GM18517 (cell line): ENCODE measurements at regions not wholly inside any gene's neighbourhood (a gene's known extent, or its start where the extent isn't known, plus 50 kb on each side); places are given as distances from the start of the nearest gene placed in this dataset.

ENCODE experiments used
- ATAC-seq: cut with Tn5 transposase; IDR thresholded peaks from one replicate; pipeline ENCODE4 v1.9.1; 2021; ENCODE audit warnings: mild to moderate bottlenecking, moderate library complexity; ENCODE audit not compliant: unreplicated experiment

DNA sequence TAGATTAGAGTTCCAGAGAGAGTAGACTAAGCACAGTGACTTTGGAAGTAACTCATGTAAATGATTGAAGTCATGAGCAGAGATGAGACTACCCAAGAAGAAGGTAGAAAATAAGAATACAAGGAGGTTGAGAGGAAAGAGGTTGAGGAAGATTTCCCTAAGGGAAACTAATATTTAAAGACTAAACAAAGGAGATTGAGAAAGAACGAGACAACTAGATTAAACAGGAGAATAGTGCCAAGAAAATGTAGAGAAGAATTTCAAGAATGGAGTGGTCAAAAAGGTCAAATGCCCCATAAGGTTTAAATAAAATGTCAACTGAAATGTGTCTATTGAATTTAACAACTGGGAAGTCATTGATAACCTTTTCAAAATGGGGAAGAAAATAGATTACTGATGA lies 59.0 kb downstream of the RPS29 start:
- no peak for ATAC-seq

DNA sequence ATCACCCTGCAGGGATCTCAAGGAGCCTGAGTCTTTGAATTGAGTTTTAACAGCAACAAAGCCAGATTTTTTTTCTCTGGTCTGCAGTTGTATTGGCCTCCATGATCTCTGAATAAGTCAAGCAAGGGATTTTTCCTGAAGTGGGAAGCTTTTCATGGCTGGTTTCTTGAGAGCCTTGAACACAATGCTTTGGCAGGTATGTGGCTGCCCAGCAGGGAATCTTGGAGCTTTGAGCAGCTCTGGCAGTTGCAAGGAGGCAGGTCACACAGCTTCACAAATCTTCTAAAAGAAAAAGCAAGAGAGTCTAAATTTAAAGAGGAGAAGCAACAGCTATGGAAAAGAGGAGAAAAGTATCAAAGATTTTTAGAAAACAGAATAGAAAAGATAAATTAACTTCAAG lies 60.1 kb downstream of the RPS29 start:
- ATAC-seq: no peak

DNA sequence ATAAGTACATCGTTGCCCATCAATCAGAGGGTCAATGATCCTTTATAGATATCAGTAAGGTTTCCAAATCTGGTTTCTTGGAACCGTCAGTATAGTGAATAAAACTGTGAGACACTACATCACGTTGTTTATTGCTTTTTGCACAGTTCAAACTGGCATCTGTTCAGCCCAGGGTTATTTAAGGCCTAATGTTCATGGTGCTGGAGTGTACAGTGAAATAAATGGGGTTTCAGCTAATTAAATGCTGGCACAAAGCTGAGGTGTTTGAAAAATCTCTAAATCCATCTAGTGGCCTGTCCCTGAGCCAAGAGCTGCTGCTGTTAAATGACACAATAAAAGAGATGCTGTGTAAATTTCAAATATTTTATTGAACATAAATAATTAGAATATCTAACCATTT lies 69.9 kb downstream of the RPS29 start:
- ATAC-seq: no peak

DNA sequence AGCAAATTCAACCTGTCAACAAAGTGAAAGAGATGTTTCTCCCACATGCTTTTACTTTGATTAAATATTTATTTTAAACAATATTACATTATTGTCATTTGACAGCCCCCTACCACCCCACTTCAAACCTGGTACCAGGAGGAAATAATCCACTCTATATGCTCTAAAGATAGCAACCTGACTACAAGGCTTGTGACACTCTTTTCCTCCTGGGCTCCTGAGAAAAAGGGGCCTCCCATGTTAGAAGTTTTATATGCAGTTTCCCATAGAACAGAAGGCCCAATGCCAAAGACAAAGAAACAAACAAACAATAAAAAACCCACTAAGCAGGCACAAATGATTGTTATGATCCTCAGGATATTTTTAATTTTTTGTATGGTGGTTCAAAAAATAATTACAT lies 73.6 kb downstream of the RPS29 start:
- no peak for ATAC-seq

DNA sequence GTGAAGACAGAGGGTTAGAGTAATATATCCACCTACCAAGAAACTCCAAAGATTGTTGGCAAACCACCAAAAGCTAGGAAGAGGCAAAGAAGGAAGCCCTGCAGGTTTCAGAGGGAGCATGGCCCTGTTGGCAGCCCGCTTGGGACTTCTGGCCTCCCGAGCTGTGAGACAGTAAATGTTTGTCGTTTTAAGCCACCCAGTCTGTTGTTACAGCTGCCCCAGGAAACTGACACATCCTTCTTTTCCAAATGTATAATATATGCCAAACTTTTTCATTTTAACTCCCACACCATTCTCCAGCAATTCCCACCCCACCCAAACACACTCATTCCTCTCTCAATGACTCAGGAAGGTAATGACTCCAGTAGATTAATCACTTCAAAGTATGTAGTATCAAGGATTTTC lies 74.0 kb downstream of the RPS29 start:
- ATAC-seq: no peak

DNA sequence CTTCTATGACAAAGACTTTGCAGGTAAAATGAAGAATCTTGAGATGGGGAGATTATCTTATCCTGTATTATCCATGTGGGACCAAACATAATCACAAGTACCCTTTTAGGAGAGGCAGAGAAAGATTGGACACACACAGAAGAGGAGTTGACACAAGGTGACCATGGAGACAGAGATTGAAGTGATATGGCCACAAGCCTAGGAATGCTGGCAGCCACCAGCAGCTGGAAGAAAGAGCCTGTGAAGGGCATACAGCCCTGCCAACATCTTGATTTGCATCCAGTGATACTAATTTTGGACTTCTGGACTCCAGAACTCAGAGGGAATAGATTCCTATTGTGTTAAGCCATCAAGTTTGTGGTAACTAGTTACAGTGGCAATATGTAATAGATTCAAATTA lies 78.1 kb downstream of the RPS29 start:
- ATAC-seq: no peak

DNA sequence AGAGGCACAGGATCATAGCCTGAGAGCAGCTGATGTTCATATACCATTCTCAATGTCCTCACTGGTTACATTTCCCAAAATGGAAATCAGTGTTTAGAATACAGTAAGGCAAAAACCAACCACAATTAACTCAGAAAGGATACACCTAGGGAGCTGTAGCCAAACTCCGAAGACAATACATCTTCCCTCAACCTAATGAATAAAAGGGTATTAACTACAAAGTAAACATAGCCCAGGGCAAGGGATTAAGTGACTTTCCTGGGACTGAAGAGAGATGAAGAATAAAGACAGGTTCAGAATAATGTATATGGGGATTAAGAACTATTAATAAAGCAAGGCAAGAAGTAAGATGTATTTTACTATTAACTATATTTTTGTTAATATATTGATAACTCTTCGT lies 79.5 kb downstream of the RPS29 start:
- ATAC-seq: no peak

DNA sequence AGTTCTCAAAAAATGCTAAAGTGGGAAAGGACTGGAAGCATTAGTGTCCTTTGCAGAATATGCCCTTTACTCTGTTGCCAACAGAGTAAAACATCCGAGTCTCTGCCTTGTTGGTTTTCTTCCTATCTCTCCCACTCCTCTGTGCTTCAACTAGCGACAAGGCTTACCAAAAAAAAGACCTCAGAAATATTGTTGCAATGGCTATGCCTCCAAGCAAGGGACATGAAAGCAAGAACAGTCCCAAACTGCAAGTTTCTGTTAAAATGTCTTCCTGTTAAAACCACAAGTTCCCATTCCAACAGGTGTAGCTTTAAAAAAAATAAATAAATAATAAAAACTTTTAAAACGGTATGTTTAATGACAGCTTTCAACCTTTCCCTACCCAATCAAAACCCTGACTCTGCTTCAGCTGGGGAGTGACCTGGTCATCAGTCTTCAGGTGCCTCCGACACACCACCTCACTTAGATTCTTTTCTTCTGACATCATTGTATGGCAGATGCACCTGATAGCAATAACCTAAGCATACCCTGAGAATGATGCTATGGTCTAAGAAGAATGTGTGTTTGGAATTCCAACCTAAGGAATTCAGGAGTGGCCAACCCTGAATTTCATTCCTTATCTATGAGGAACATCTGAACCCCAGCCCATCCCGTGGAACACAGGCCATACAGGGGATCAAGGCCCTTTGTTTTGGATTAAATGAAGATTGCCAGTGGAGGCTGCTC lies 81.0 kb downstream of the RPS29 start:
- no peak for ATAC-seq

DNA sequence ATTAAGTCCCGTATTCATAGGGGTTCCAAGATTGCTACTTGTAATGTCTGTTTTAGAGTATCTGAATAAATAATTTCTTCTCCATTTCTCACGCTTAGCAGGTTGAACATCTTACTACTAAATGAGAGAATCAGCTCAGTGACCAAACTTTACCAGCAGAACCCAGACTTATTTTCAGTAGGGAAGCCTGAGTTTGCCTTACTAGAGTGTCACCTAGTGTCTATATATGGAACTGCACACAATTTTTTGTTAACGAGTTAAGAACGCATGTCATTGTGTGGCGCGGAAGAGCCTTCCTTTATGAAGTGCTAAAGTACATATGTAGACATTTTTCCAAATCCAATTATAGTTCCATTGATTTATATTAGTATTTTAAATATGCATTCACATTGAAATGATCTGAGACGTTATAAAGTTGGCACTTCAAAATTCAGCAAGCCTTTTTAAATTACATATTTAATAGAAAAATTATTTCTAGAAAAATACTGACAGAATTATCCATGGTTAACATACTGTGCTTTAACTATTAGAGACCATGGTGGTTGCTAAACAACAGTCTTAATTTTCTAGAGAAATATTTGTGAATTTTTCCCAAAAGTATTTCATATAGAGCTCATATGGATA lies 88.3 kb downstream of the RPS29 start:
- ATAC-seq: peak; percentile 73

DNA sequence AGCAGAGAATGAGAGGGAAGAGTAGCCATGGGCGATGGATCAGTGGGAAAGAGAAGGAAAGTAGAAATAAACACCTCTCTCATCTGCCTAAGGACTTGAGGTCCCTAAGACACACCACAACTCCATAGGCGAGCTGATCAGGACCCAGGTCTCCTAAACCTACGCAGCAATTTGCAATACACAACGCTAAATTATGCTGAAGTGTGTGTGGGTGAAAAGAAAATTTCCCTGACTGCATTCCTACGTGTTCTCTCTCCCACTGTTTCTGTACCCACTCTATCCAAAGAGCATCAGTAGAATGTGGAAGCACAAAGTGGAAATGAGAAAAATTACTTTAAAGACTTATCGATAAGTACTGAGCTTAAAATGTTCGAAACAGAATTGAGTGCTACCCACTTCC lies 88.9 kb downstream of the RPS29 start:
- no peak for ATAC-seq

DNA sequence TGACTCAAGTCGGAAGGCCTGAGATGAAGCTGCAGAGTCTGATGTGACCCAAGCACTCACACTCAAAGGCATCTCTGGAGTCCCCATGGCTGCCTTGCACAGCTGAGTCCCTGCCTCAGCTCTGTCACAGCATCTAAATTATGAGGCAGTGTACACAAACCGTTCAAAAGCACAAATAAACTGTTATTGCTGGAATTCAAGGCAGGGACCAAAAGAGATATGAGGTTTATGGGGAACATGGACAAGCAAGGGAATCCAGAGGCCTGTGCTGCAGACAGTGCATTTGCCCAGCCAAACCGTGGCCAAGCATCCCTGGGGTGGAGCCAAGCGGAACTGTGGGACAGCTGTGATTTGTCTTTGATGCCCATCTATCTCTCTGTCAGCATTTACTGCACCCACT lies 91.3 kb downstream of the RPS29 start:
- ATAC-seq: no peak

DNA sequence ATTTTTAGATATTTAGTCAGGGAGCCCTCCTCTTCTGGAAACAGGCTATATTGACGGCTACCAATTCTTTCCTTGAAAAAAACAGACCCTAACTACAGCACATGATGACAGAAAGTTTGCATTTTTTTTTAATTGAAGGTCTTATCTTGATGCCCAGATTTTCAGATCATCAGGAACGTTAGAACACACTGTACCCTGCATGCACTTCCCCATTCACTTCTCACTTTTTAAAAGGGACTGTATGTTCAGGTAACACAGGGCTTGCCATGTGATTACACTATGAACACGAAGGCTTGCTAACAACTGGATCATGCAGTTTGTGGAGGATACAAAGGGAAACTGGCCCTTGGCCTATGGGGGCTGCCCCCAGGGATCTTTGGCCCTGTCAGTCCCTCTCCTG lies 92.6 kb downstream of the RPS29 start:
- ATAC-seq: no peak

DNA sequence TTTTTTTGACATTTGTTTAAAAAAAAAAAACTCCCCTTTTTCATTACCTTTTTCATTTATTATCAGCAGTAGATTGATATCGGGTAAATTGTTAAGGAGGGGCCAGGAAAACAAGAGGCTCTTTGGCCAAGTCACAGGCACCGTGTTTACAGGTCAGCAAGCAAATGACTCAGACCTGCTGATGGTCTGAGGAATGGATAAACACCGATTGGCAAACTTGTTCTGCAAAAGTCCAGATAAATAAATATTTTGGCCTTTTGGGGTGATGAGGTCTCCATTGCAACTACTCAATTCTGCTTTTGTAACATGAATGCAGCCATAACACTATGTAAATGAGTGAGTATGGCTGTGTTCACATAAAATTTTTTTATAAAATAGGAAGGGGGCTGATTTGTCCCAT lies 94.0 kb downstream of the RPS29 start:
- no peak for ATAC-seq

DNA sequence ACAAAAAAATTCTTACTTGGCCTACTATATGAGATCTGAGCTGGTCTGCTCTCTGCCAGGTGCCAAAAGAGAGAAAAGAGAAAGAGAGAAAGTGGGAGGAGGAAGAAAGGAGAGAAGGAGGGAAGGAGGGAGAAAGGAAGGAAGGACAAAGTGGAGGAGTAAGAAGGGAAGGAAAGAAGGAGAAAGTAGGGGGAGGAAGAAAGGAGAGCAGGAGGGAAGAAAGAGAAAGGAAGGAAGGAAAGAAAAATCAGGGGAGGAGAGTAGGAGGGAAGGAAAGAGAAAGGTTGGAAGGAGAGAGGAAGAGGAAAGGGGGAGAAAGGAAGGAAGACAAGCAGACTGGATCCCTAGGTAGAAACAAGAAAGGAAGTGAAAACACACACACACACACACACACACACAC lies 96.8 kb downstream of the RPS29 start:
- ATAC-seq: no peak

DNA sequence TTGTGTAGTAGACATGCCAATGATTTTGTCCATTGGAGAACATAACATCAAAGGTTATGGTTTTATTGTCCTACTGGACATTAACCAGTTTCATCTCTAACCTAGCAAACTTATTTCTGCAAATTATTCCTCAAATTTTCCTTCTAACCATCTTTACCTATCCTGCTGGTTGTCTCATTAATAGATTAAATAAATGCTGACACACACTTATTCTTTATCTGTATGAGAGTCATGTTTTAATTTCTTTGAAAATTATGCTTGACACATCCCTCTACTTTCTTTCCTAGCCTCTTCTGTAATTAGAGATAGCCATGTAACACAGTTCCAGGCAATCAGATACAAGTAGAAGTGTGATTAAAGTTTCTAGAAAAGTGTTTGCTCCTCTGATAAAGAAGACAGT lies 98.9 kb downstream of the RPS29 start:
- ATAC-seq: no peak

DNA sequence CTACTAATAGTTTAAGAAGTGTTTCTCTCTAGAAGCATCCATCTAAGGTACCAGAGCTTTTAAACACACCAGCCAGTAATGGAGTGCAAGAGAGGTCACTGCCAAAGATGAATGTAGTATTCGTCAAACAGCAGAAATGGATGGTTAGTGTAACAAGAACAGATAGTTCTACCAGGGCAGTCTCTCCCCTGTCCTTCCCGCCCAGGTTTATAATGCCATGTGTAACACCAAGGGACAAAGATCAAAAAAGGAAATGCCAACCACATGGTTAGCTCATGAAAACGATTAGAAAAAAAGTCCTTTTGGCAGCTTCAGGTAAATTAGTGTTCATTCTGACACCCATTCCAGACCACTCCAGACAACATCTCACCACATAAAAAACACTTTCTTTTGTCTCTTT lies 100.9 kb downstream of the RPS29 start:
- ATAC-seq: no peak

DNA sequence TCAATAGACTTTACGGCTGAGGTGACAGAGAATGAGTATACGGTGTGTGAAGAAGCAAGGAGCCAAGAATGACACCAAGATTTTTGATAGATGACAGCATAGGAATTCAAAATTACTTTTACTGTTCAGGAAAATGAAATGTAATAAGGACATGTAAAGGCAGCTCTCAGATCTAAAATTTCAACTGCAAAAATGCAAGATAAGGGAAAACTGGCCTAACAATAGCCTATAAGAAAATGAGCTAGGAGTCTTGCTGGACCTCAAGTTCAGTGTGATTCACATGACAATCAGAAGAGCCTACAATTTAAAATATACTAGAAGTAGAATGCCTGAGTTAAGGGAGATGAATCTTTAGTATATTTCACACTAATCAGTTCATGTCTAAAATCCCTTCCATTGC lies 102.0 kb downstream of the RPS29 start:
- no peak for ATAC-seq

DNA sequence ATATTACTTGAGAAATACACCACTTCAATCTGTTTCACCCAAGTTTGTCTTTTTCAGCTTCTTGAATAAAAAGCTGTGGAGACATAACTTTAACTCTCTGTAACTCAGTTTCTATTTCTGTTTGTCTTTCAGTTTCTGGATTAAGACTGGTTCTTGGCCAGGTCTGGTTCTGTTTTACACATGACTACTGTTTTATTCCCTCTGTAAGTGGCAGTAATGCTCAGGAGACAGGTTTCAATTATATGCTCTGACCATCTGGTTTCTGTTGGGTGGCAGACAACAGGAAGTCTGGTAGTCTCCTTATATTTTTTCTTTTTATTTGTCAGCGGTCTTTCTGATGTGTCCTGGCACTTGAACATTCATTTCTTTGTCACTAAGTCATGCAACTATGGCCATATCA lies 102.9 kb downstream of the RPS29 start:
- ATAC-seq: peak; percentile 80

DNA sequence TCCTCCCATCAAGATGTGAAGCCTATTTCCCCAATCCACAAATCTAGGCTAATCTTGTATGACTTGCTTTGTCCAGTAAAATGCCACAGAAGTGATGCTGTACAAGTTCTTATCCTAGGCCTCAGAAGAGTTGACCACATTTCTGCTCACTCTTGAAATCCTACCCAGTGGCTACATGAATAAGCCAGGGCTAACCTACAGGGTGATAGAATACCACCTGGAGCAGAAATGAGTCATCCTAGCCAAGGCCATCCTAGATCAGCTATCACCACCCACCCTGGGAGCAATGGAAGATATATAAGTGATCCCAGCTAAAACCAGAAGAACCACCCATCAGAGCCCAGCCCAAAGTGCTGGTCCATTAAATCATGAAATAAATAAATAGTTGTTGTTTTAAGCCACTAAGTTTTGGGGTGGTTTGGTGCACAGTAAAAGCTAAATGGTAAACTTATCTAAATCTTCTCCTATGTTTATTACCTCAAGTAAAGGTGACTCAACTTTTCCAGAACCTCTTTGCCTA lies 105.1 kb downstream of the RPS29 start:
- no peak for ATAC-seq

DNA sequence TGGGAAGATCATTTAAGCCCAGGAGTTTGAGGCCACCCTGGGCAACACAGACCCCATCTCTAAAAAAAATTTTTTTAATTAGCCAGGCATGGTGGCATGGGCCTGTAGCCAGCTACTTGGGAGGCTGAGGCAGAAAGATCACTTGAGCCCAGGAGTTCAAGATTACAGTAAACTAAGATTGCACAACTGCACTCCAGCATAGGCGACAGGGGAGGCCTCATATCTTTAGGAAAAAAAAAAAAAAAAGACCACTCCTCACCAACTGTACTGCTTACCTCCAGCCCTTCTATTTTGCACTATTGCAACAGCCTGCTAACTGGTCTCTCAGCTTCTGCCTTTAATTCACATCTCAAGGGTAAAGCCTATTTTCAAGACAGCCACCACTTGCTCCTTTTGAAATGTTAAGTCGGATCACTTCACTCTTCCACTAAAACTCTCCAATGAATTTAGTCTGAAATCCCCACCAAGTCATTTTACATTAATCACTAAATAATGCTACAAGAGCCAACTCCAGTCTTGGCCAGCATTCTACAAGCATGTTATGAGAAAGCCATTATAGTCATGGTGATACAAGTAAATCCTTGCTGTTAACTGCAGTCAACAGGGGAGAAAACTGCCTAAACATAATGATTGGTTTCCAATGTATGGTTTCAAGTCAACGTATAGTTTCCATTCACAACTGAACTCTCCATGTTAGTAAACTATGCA lies 106.0 kb downstream of the RPS29 start:
- no peak for ATAC-seq

DNA sequence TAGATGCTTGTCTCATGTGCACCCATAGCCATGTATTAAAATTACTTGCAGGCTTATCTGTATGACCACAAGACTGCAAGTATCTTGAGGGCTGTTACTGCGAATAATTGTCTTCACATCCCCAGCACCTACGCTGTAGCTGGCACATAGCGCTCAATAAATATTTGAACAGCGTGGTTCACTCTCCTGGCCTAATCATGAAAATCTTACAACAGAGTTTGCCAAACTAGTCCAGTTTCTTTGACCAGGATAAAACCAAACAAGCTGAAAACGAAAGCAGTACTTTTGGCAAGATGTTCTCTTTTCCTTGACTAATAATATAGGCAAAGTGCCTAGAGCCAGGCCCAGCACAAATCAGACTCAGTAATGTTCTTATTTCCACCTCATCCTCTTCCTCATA lies 106.7 kb downstream of the RPS29 start:
- ATAC-seq: no peak

DNA sequence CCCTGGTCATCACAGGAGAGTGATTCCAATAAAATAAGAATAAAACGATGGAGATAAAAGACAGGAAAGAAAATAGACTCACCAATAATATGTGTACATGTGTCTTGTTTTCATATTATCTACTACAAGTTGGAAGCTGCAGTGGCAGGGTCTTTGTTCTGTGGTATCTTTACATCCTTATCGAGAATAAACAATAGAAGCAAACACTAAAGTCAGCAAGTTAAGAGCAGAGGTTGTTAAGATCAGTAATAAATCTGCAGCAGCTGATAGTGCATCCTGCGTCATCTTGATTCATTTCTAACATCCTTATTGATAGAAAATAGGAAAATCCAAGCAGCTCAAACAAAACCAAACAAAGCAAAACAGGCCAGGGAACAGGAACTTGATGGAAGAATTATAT lies 107.4 kb downstream of the RPS29 start:
- ATAC-seq: no peak
